WTC11 (cell line): ENCODE measurements at regions not wholly inside any gene's neighbourhood (a gene's known extent, or its start where the extent isn't known, plus 50 kb on each side); places are given as distances from the start of the nearest gene placed in this dataset.

Experiments
- ATAC-seq: fragments of 200-7000 bp; cut with Tn5 transposase; 2 replicates; pipeline ENCODE4 v1.10.0; 2021; ENCODE audit warnings: mild to moderate bottlenecking, moderate library complexity
- CTCF ChIA-PET: fragments of 300-600 bp; sonication (Branson Sonifier 250); formaldehyde crosslinking; loops from one replicate; lab custom pipeline; 2021; ENCODE audit warnings: antibody characterized with exemption; lab: Charles Lee
- POLR2A ChIA-PET: fragments of 350-600 bp; sonication (Branson Sonifier 250); formaldehyde crosslinking; loops from one replicate; lab custom pipeline; 2021; ENCODE audit warnings: antibody characterized with exemption; lab: Charles Lee
- DNase-seq: peaks from one replicate; pipeline ENCODE4 v3.0.0; 2021; ENCODE audit warnings: low spot score
- H3K27ac Mint-ChIP-seq: 2 replicates; pipeline ENCODE4 v1.8.0; 2021; ENCODE audit warnings: mixed read lengths
- H3K27me3 Mint-ChIP-seq: 2 replicates; pipeline ENCODE4 v1.8.0; 2021; ENCODE audit warnings: low read depth, mild to moderate bottlenecking, moderate library complexity, mixed read lengths
- H3K36me3 Mint-ChIP-seq: 2 replicates; pipeline ENCODE4 v1.8.0; 2021; ENCODE audit warnings: mixed read lengths
- H3K4me1 Mint-ChIP-seq: 2 replicates; pipeline ENCODE4 v1.8.0; 2022; ENCODE audit warnings: mixed read lengths
- H3K4me3 Mint-ChIP-seq: 2 replicates; pipeline ENCODE4 v1.8.0; 2021; ENCODE audit warnings: mild to moderate bottlenecking, moderate library complexity, mixed read lengths
- H3K9me3 Mint-ChIP-seq: 2 replicates; pipeline ENCODE4 v1.8.0; 2021; ENCODE audit warnings: mixed read lengths
- ARID4B ChIP-seq: sonication (generic); formaldehyde crosslinking; IDR thresholded peaks from 2 replicates; pipeline ENCODE4 v1.8.0; 2023; ENCODE audit warnings: missing genetic modification reagents, mild to moderate bottlenecking, borderline replicate concordance
- CREB1 ChIP-seq: sonication (generic); formaldehyde crosslinking; IDR thresholded peaks from 2 replicates; pipeline ENCODE4 v1.8.0; 2023; ENCODE audit warnings: mild to moderate bottlenecking, missing genetic modification reagents
- E2F5 ChIP-seq: sonication (generic); formaldehyde crosslinking; IDR thresholded peaks from 2 replicates; pipeline ENCODE4 v1.8.1; 2022; ENCODE audit warnings: mild to moderate bottlenecking, moderate library complexity, missing genetic modification reagents
- GABPB1 ChIP-seq: sonication (generic); formaldehyde crosslinking; IDR thresholded peaks from 2 replicates; pipeline ENCODE4 v1.8.1; 2023; ENCODE audit warnings: mild to moderate bottlenecking, missing genetic modification reagents
- JAZF1 ChIP-seq: fragments of 250-450 bp; sonication (Bioruptor Pico); IDR thresholded peaks from 2 replicates; pipeline ENCODE4 v1.9.0; 2021; ENCODE audit warnings: moderate library complexity, mild to moderate bottlenecking, inconsistent platforms
- NFE2L1 ChIP-seq: sonication (generic); formaldehyde crosslinking; IDR thresholded peaks from 2 replicates; pipeline ENCODE4 v1.8.1; 2023; ENCODE audit warnings: missing genetic modification reagents
- SMAD3 ChIP-seq: sonication (generic); formaldehyde crosslinking; IDR thresholded peaks from 2 replicates; pipeline ENCODE4 v1.8.0; 2022; ENCODE audit warnings: missing genetic modification reagents, mild to moderate bottlenecking, borderline replicate concordance
- TEAD4 ChIP-seq: sonication (generic); formaldehyde crosslinking; IDR thresholded peaks from 2 replicates; pipeline ENCODE4 v1.8.0; 2022; ENCODE audit warnings: mild to moderate bottlenecking, missing genetic modification reagents
- TP53 ChIP-seq: sonication (generic); formaldehyde crosslinking; IDR thresholded peaks from 2 replicates; pipeline ENCODE4 v1.8.1; 2023; ENCODE audit warnings: mild to moderate bottlenecking, missing genetic modification reagents
- ZMAT4 ChIP-seq: fragments of 250-450 bp; sonication (Bioruptor Pico); IDR thresholded peaks from 2 replicates; pipeline ENCODE4 v1.9.0; 2021; ENCODE audit warnings: mild to moderate bottlenecking
- ZNF416 ChIP-seq: fragments of 250-450 bp; sonication (Bioruptor Pico); IDR thresholded peaks from 2 replicates; pipeline ENCODE4 v1.9.0; 2021; ENCODE audit warnings: mild to moderate bottlenecking, inconsistent platforms
- TF ChIP-seq, protein P1 (sequence below): sonication (generic); formaldehyde crosslinking; conservative IDR thresholded peaks from 2 replicates; pipeline ENCODE4 v1.8.1; 2023; ENCODE audit warnings: mild to moderate bottlenecking, low read depth, missing genetic modification reagents, moderate library complexity
- TF ChIP-seq, protein P2 (sequence below): sonication (generic); formaldehyde crosslinking; IDR thresholded peaks from 2 replicates; pipeline ENCODE4 v1.8.1; 2023; ENCODE audit warnings: mild to moderate bottlenecking, missing genetic modification reagents, borderline replicate concordance
- TF ChIP-seq, protein P3 (sequence below): sonication (generic); formaldehyde crosslinking; IDR thresholded peaks from 2 replicates; pipeline ENCODE4 v1.8.0; 2022; ENCODE audit warnings: mild to moderate bottlenecking, missing genetic modification reagents
- TF ChIP-seq, protein P4 (sequence below): fragments of 250-450 bp; sonication (Bioruptor Pico); IDR thresholded peaks from 2 replicates; pipeline ENCODE4 v2.1.2; 2022; ENCODE audit warnings: mild to moderate bottlenecking, moderate library complexity

GRCh38 chr1:8134546-8135235 lies 108.6 kb upstream of the ERRFI1 start (continued):
- TF ChIP-seq ZMAT4 (CRISPR knock-in tag) = no peak
- TF ChIP-seq ZNF416 (CRISPR knock-in tag) = no peak
- TF ChIP-seq, protein P1, sequence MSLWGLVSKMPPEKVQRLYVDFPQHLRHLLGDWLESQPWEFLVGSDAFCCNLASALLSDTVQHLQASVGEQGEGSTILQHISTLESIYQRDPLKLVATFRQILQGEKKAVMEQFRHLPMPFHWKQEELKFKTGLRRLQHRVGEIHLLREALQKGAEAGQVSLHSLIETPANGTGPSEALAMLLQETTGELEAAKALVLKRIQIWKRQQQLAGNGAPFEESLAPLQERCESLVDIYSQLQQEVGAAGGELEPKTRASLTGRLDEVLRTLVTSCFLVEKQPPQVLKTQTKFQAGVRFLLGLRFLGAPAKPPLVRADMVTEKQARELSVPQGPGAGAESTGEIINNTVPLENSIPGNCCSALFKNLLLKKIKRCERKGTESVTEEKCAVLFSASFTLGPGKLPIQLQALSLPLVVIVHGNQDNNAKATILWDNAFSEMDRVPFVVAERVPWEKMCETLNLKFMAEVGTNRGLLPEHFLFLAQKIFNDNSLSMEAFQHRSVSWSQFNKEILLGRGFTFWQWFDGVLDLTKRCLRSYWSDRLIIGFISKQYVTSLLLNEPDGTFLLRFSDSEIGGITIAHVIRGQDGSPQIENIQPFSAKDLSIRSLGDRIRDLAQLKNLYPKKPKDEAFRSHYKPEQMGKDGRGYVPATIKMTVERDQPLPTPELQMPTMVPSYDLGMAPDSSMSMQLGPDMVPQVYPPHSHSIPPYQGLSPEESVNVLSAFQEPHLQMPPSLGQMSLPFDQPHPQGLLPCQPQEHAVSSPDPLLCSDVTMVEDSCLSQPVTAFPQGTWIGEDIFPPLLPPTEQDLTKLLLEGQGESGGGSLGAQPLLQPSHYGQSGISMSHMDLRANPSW = no peak
- no peak for TF ChIP-seq CREB1 (CRISPR knock-in tag)
- TF ChIP-seq GABPB1 (CRISPR knock-in tag) = no peak
- TF ChIP-seq, protein P2, sequence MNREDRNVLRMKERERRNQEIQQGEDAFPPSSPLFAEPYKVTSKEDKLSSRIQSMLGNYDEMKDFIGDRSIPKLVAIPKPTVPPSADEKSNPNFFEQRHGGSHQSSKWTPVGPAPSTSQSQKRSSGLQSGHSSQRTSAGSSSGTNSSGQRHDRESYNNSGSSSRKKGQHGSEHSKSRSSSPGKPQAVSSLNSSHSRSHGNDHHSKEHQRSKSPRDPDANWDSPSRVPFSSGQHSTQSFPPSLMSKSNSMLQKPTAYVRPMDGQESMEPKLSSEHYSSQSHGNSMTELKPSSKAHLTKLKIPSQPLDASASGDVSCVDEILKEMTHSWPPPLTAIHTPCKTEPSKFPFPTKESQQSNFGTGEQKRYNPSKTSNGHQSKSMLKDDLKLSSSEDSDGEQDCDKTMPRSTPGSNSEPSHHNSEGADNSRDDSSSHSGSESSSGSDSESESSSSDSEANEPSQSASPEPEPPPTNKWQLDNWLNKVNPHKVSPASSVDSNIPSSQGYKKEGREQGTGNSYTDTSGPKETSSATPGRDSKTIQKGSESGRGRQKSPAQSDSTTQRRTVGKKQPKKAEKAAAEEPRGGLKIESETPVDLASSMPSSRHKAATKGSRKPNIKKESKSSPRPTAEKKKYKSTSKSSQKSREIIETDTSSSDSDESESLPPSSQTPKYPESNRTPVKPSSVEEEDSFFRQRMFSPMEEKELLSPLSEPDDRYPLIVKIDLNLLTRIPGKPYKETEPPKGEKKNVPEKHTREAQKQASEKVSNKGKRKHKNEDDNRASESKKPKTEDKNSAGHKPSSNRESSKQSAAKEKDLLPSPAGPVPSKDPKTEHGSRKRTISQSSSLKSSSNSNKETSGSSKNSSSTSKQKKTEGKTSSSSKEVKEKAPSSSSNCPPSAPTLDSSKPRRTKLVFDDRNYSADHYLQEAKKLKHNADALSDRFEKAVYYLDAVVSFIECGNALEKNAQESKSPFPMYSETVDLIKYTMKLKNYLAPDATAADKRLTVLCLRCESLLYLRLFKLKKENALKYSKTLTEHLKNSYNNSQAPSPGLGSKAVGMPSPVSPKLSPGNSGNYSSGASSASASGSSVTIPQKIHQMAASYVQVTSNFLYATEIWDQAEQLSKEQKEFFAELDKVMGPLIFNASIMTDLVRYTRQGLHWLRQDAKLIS (CRISPR knock-in tag) = no peak
- no peak for TF ChIP-seq TEAD4 (CRISPR knock-in tag)
- TF ChIP-seq, protein P3, sequence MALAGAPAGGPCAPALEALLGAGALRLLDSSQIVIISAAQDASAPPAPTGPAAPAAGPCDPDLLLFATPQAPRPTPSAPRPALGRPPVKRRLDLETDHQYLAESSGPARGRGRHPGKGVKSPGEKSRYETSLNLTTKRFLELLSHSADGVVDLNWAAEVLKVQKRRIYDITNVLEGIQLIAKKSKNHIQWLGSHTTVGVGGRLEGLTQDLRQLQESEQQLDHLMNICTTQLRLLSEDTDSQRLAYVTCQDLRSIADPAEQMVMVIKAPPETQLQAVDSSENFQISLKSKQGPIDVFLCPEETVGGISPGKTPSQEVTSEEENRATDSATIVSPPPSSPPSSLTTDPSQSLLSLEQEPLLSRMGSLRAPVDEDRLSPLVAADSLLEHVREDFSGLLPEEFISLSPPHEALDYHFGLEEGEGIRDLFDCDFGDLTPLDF = no peak

DNA sequence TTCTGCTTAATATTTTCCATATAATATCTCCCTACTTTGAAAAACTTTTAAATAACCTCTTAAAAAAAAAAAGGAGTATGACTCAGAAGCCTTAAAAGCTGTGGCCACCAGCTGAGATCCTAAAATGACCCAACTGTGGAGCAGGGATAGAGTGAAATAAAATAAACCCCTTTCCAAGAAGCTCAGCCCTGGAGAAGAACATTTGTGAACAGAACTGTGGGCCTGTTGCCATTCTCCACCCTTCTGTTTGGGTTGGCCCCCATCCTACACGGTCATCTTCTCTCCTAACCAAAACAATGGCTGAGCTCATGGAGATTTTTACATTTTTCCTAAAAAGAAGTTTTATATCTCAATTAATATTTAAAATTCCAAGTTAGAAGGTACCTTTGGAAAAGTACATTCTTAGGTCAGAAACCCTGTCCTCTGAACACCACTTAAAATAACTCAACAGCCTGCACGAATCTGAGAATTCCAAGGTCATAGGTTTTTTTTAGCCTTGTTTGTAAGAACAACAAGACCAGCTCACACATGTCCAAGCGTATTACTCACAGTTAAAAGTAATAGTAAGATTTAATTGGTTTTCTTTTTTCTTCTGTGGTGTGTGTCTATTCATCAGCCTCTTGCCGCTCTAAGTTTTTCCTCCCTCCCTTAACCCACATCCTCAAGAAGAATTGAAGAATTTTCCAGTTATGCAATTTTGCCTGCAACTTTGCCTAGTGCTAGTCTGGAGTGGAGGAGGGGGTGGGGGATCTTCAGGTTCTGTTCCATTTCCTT lies 107.7 kb upstream of the ERRFI1 start:
- DNase-seq (no peak), ATAC-seq (no peak)
- CTCF ChIA-PET = interaction anchor here (1.1 kb wide), 1 partner anchor 119 kb away, joined by 3 read pairs; no protein-coding TSS in a partner anchor
- POLR2A ChIA-PET = interaction anchor here (0.7 kb wide), 1 partner anchor 71 kb away, joined by 5 read pairs; no protein-coding TSS in a partner anchor
- Mint-ChIP-seq H3K36me3 (no peaks in the 10 kb centered on the region), H3K4me1 (peaks cover 22% of the 10 kb centered on the region), H3K27me3 (no peaks in the 10 kb centered on the region; the same call in 1 of the 2 replicates), H3K27ac (no peak overlapping the region), H3K9me3 (no peaks in the 10 kb centered on the region), H3K4me3 (no peak overlapping the region)
- TF ChIP-seq, protein P4, sequence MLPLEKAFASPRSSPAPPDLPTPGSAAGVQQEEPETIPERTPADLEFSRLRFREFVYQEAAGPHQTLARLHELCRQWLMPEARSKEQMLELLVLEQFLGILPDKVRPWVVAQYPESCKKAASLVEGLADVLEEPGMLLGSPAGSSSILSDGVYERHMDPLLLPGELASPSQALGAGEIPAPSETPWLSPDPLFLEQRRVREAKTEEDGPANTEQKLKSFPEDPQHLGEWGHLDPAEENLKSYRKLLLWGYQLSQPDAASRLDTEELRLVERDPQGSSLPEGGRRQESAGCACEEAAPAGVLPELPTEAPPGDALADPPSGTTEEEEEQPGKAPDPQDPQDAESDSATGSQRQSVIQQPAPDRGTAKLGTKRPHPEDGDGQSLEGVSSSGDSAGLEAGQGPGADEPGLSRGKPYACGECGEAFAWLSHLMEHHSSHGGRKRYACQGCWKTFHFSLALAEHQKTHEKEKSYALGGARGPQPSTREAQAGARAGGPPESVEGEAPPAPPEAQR (CRISPR knock-in tag) = no peak
- TF ChIP-seq NFE2L1 = no peak
- no peak for TF ChIP-seq TP53 (CRISPR knock-in tag)
- TF ChIP-seq SMAD3 = no peak
- no peak for TF ChIP-seq ZNF416 (CRISPR knock-in tag)
- no peak for TF ChIP-seq E2F5
- no peak for TF ChIP-seq ARID4B (CRISPR knock-in tag)
- no peak for TF ChIP-seq JAZF1
- TF ChIP-seq, all 79 proteins: peak for 0
